HEK293T (cell line): ENCODE measurements at regions not wholly inside any gene's neighbourhood (a gene's known extent, or its start where the extent isn't known, plus 50 kb on each side); places are given as distances from the start of the nearest gene placed in this dataset.

Experiments used
- CTCF ChIA-PET: fragments of 350-600 bp; formaldehyde crosslinking; extraction: SDS; loops from one replicate; lab custom pipeline; 2021; ENCODE audit warnings: antibody characterized with exemption, inconsistent platforms; lab: Yijun Ruan, JAX
- POLR2A ChIA-PET: fragments of 350-600 bp; formaldehyde crosslinking; extraction: SDS; loops from one replicate; lab custom pipeline; 2020; ENCODE audit warnings: antibody characterized with exemption, inconsistent platforms; lab: Yijun Ruan, JAX
- DNase-seq: peaks from one replicate; pipeline ENCODE4 v3.0.0; 2012; ENCODE audit warnings: mixed read lengths; ENCODE audit errors: extremely low spot score
- ARNT ChIP-seq: fragments of 450-650 bp; IDR thresholded peaks from 2 replicates; pipeline ENCODE4 v1.6.1; 2017; ENCODE audit warnings: mild to moderate bottlenecking
- BHLHE40 ChIP-seq: fragments of 450-650 bp; IDR thresholded peaks from 2 replicates; pipeline ENCODE4 v1.6.1; 2016; ENCODE audit warnings: mild to moderate bottlenecking, moderate library complexity, borderline replicate concordance
- CTBP1 ChIP-seq: fragments of 450-650 bp; IDR thresholded peaks from 2 replicates; pipeline ENCODE4 v1.6.1; 2016; ENCODE audit warnings: borderline replicate concordance
- ELF4 ChIP-seq: fragments of 450-650 bp; IDR thresholded peaks from 2 replicates; pipeline ENCODE4 v1.6.1; 2017; ENCODE audit warnings: antibody characterized with exemption
- FOXA1 ChIP-seq: fragments of 450-650 bp; IDR thresholded peaks from 2 replicates; pipeline ENCODE4 v1.6.1; 2016; ENCODE audit warnings: mild to moderate bottlenecking
- FOXK2 ChIP-seq: fragments of 450-650 bp; IDR thresholded peaks from 2 replicates; pipeline ENCODE4 v1.6.1; 2016; ENCODE audit warnings: mild to moderate bottlenecking
- FOXM1 ChIP-seq: fragments of 450-650 bp; IDR thresholded peaks from 2 replicates; pipeline ENCODE4 v1.6.1; 2017; ENCODE audit warnings: mild to moderate bottlenecking, borderline replicate concordance
- HDGF ChIP-seq: fragments of 450-650 bp; IDR thresholded peaks from 2 replicates; pipeline ENCODE4 v1.6.1; 2017; ENCODE audit warnings: antibody characterized with exemption, borderline replicate concordance
- L3MBTL2 ChIP-seq: fragments of 450-650 bp; conservative IDR thresholded peaks from 2 replicates; pipeline ENCODE4 v1.6.1; 2016; ENCODE audit warnings: mild to moderate bottlenecking
- LEF1 ChIP-seq: fragments of 450-650 bp; IDR thresholded peaks from 2 replicates; pipeline ENCODE4 v1.6.1; 2017; ENCODE audit warnings: mild to moderate bottlenecking, borderline replicate concordance
- NFRKB ChIP-seq: fragments of 450-650 bp; IDR thresholded peaks from 2 replicates; pipeline ENCODE4 v1.6.1; 2016; ENCODE audit warnings: mild to moderate bottlenecking, moderate library complexity
- SP1 ChIP-seq: fragments of 450-650 bp; IDR thresholded peaks from 2 replicates; pipeline ENCODE4 v1.6.1; 2017
- SUZ12 ChIP-seq: fragments of 450-650 bp; IDR thresholded peaks from 2 replicates; pipeline ENCODE4 v1.6.1; 2016; ENCODE audit warnings: mild to moderate bottlenecking
- TARDBP ChIP-seq: fragments of 450-650 bp; IDR thresholded peaks from 2 replicates; pipeline ENCODE4 v1.6.1; 2016
- ZNF384 ChIP-seq: fragments of 450-650 bp; IDR thresholded peaks from 2 replicates; pipeline ENCODE4 v1.6.1; 2016
- TF ChIP-seq, protein P1 (sequence below): fragments of 450-650 bp; IDR thresholded peaks from 2 replicates; pipeline ENCODE4 v1.6.1; 2016

DNA sequence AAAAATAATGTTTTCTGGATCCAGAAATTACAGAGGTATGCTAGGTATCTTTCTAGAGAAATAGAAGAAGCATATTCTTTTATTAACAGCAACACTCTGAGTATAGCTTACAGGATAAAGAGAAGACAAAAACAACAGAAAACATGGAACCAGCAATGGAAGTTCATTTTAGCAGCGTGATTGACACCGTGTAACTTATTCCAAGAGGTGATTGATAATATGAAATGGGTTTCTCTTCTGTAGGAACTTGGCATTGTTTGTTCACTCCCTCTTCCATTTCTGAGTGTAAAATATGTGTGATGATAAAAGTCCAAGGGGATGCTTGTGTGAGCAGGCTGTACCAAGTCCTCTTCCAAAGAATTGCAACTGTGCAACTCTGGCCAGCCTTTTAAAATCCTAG is 303.0 kb downstream of the COL12A1 start:
- CTCF ChIA-PET, result no interaction called here

DNA sequence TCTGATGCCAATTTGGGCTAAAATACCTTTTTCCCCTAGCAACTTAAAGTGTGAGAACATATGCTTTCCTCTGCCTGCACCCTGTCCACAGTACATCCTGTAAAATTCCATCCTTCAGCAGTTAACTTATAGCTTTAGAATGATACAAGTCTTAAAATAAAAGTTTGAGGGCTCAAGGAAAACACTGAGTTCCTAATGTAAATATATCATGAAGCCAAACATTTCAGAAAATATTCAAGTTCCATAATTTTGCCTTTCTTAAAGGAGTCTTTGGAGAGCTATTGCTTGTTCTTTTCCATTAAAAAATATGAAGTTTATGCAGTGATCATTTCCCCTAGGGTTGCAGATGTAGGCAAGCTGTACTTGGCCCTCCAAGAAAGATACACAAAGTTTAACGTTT is 303.8 kb downstream of the COL12A1 start:
- DNase-seq, result no peak
- TF ChIP-seq HDGF (no peak), ELF4 (no peak), SP1 (no peak), FOXM1 (no peak), TARDBP (no peak), CTBP1 (no peak), NFRKB (no peak), ZNF384 (no peak), ARNT (no peak), BHLHE40 (no peak), SUZ12 (no peak), L3MBTL2 (no peak), LEF1 (no peak), FOXK2 (no peak), FOXA1 (no peak)
- TF ChIP-seq, protein P1, sequence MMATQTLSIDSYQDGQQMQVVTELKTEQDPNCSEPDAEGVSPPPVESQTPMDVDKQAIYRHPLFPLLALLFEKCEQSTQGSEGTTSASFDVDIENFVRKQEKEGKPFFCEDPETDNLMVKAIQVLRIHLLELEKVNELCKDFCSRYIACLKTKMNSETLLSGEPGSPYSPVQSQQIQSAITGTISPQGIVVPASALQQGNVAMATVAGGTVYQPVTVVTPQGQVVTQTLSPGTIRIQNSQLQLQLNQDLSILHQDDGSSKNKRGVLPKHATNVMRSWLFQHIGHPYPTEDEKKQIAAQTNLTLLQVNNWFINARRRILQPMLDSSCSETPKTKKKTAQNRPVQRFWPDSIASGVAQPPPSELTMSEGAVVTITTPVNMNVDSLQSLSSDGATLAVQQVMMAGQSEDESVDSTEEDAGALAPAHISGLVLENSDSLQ, result no peak
- CTCF ChIA-PET, result no interaction called here
- POLR2A ChIA-PET, result no interaction called here

More for the DNA sequence above, 303.0 kb downstream of the COL12A1 start:
- POLR2A ChIA-PET, result no interaction called here
- DNase-seq, result no peak
- no peak for TF ChIP-seq SP1
- no peak for TF ChIP-seq ARNT
- no peak for TF ChIP-seq FOXK2
- no peak for TF ChIP-seq CTBP1
- no peak for TF ChIP-seq TARDBP
- TF ChIP-seq ZNF384, result no peak
- no peak for TF ChIP-seq FOXA1
- TF ChIP-seq ELF4, result no peak
- TF ChIP-seq, protein P1, result no peak
- TF ChIP-seq BHLHE40, result no peak
- TF ChIP-seq SUZ12, result no peak
- no peak for TF ChIP-seq FOXM1
- TF ChIP-seq L3MBTL2, result no peak
- TF ChIP-seq HDGF, result no peak
- no peak for TF ChIP-seq NFRKB

DNA sequence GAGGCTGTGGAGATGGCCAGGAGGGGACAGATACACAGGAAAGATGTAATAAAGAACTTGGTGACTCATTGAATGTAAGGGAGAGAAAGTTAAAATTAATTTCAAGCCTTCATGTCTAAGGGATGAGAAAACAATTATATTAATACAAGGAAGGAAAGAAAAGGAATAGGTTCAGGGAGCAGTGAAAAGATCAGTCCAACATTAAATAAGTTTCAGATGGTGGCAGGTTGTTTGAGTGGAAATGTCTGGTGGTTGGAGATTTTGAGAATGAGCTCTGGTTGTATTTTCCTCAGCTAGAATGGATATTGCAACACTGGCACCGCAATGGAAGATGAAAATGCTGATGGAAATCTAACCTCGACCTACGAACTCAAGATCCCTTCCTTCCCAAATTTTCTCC is 304.3 kb downstream of the COL12A1 start:
- POLR2A ChIA-PET, result no interaction called here

DNA sequence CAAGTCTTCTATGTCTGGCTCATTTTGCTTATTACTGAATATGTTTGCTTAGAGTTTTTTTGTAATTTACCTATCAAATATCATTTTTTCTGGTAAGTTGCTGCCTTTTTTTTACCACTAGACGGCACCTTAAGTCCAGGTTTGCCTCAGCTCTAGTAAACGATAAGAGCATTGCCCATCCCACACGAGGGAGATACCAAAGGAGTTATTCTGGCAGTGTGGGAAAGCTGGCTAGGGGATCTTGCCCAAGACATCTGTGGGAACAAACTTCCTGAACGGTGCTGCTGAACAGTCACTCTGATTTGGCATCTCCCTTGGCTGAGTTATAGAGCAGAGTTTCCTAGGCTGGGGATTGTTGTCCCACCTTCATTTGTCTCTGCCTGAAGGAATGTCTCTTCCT is 306.4 kb downstream of the COL12A1 start:
- POLR2A ChIA-PET, result no interaction called here
- CTCF ChIA-PET, result interaction anchor here (1.0 kb wide), 1 partner anchor 307 kb away, joined by 3 read pairs; no protein-coding TSS in a partner anchor
- DNase-seq, result no peak
- TF ChIP-seq, protein P1, result no peak
- TF ChIP-seq ARNT (no peak), TARDBP (no peak), SP1 (no peak), FOXA1 (no peak), LEF1 (no peak), L3MBTL2 (no peak), FOXK2 (no peak), NFRKB (no peak), HDGF (no peak), ZNF384 (no peak), SUZ12 (no peak)

More for the DNA sequence above, 304.3 kb downstream of the COL12A1 start:
- no peak for TF ChIP-seq CTBP1
- no peak for TF ChIP-seq LEF1
- no peak for TF ChIP-seq FOXM1
- no peak for TF ChIP-seq HDGF
- no peak for TF ChIP-seq SP1
- TF ChIP-seq FOXA1, result no peak
- no peak for TF ChIP-seq ZNF384
- TF ChIP-seq, protein P1, result no peak
- CTCF ChIA-PET, result interaction anchor here (0.6 to 0.7 kb wide), 2 partner anchors 309 to 311 kb away, joined by 3 to 7 read pairs; no protein-coding TSS in a partner anchor
- DNase-seq, result no peak

DNA sequence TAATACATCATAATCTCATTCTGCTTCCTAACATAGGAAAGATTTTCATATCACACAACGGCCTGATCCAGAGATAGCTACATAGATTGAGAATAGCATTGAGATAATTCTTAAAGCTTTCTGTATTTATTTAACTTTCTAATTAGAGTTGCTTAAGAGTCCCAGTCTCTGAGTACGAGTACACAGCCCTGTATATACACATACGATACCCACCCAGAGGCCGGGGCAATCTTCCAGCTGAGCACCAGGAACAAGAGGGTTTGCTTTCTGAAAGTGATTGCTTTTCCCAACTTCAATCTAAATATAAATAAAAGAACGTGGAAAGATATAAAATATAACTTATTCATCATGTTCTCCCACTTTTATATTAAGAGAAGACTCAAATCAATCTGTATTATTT is 313.8 kb downstream of the COL12A1 start:
- CTCF ChIA-PET, result no interaction called here
- no peak for DNase-seq
- POLR2A ChIA-PET, result no interaction called here
- no peak for TF ChIP-seq FOXK2
- TF ChIP-seq CTBP1, result no peak
- no peak for TF ChIP-seq SUZ12
- no peak for TF ChIP-seq FOXM1
- TF ChIP-seq SP1, result no peak
- no peak for TF ChIP-seq FOXA1
- TF ChIP-seq, protein P1, result no peak
- TF ChIP-seq TARDBP, result no peak
- TF ChIP-seq ZNF384, result no peak

DNA sequence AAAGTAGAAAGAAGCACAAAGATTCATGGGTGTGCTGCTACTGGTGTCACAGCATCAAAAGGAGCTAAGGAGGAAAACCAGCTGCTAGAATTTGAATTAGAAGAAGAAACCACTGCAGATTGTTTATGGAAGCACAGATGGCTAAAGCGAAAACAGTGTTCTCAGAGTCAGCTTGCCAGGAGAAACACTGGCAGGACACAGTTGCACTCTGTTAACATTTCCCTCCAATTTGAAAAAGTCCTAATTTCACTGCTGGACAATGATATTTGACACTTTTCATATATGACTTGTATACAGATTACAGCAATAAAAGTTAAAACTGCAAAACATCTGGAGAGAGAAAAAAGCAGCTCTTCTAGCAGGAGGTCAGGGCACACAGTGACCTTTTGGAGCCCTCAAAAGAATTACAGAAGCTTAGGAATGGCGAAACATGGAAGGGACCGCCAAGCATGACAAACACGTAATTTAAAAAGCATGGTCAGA is 314.5 kb downstream of the COL12A1 start:
- ChIA-PET CTCF (no interaction called here), POLR2A (no interaction called here)
- TF ChIP-seq SP1 (no peak), ARNT (no peak)
- DNase-seq, result no peak
